PFSK-1 (cell line): ENCODE measurements at regions not wholly inside any gene's neighbourhood (a gene's known extent, or its start where the extent isn't known, plus 50 kb on each side); places are given as distances from the start of the nearest gene placed in this dataset.

Experiments
- FOXP2 ChIP-seq: optimal IDR thresholded peaks from 2 replicates; pipeline ENCODE3; 2011; ENCODE audit warnings: borderline replicate concordance, control low read depth, inconsistent platforms; ENCODE audit not compliant: insufficient read depth; ENCODE audit errors: extremely low read length, extremely low read depth
- POLR2AphosphoS5 ChIP-seq: IDR thresholded peaks from 2 replicates; pipeline ENCODE4 v1.6.1; 2012; ENCODE audit warnings: low read depth, mild to moderate bottlenecking, control low read depth, low read length, moderate library complexity
- REST ChIP-seq, 2 experiments: IDR thresholded peaks; 2 replicates each; pipeline versions ENCODE4 v1.6.1 to v1.8.0; 2011 to 2012; ENCODE audit warnings: low read depth in 2 of 2, low read length in 2 of 2, control low read depth in 1 of 2, inconsistent platforms in 1 of 2, mild to moderate bottlenecking in 1 of 2, moderate library complexity in 1 of 2; ENCODE audit not compliant: insufficient read depth in 1 of 2
- SIN3A ChIP-seq: IDR thresholded peaks from 2 replicates; pipeline ENCODE4 v1.6.1; 2012; ENCODE audit warnings: mild to moderate bottlenecking, low read length, moderate library complexity, borderline replicate concordance; ENCODE audit not compliant: insufficient read depth
- TAF1 ChIP-seq: IDR thresholded peaks from 2 replicates; pipeline ENCODE4 v1.6.1; 2012; ENCODE audit warnings: low read length, control low read depth, borderline replicate concordance; ENCODE audit not compliant: insufficient read depth

GRCh38 chr18:32875625-32876024, 102.8 kb upstream of the KLHL14 start:
- no peak for TF ChIP-seq REST (IDR thresholded peaks at IDR 0.05; ENCODE audit: insufficient read depth in 1 of 2, low read depth in 2 of 2, low read length in 2 of 2)

- TF ChIP-seq TAF1 (no peak), POLR2AphosphoS5 (no peak), SIN3A (no peak), FOXP2 (no peak)
Observed at GRCh38 chr18:32871786-32872185, 99.0 kb upstream of the KLHL14 start.

DNA sequence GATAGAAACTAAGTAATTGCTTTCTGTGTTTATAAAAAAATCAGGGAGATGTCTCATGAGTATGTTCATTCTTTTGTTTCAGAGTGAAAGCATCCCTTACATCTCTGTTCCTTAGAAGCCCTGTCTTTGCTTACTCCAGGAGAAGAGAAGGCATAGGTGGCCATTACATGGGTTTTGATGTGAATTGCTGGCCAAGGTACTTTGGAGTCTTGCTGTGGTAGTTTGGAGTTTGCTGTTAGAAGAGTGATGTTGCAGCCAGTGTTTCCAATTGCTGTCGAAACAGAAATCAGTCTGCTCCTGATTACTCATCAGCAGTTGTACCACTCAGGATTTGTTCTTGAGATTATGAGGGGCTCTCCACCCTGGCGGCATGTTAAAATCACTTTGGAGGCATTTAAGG, 97.8 kb upstream of the KLHL14 start:
- TF ChIP-seq TAF1 = no peak
- peak in 1 of 2 experiments; percentile 65; a peak in 1 of 4 replicates for TF ChIP-seq REST (IDR thresholded peaks at IDR 0.05; ENCODE audit: insufficient read depth in 1 of 2, low read depth in 2 of 2, low read length in 2 of 2)

GRCh38 chr18:32868406-32868805, 95.6 kb upstream of the KLHL14 start:
- TF ChIP-seq SIN3A = no peak
- no peak for TF ChIP-seq REST (IDR thresholded peaks at IDR 0.05; ENCODE audit: insufficient read depth in 1 of 2, low read depth in 2 of 2, low read length in 2 of 2)
- no peak for TF ChIP-seq FOXP2
- TF ChIP-seq TAF1 = no peak
- no peak for TF ChIP-seq POLR2AphosphoS5

GRCh38 chr18:32867936-32868335, 95.1 kb upstream of the KLHL14 start:
- TF ChIP-seq TAF1 (no peak), FOXP2 (no peak), SIN3A (no peak), POLR2AphosphoS5 (no peak), REST (IDR thresholded peaks at IDR 0.05; ENCODE audit: insufficient read depth in 1 of 2, low read depth in 2 of 2, low read length in 2 of 2) (no peak)

GRCh38 chr18:32867330-32867729, 94.5 kb upstream of the KLHL14 start:
- no peak for TF ChIP-seq FOXP2
- TF ChIP-seq SIN3A = no peak
- no peak for TF ChIP-seq TAF1
- no peak for TF ChIP-seq REST (IDR thresholded peaks at IDR 0.05; ENCODE audit: insufficient read depth in 1 of 2, low read depth in 2 of 2, low read length in 2 of 2)
- no peak for TF ChIP-seq POLR2AphosphoS5
